ENCODE measurements at regions not wholly inside any gene's neighbourhood (a gene's known extent, or its start where the extent isn't known, plus 50 kb on each side); places are given as distances from the start of the nearest gene placed in this dataset.

DNA sequence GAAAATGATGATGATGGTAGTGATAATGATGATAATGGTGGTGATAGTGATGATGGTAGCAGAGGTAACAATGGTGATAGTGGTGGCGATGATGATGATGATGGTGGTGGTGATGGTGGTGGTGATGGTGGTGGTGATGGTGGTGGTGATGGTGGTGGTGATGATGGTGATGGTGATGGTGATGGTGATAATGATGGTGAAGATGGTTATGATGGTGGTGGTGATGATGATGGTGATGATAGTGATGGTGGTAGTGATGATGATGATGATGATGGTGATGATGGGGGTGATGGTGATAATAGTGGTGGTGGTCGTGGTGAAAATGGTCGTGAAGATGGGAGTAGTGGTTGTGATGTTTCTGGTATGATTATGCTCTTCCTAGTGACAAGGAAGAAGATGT is 581.8 kb downstream of the HS3ST4 start:
- H3K4me1 ChIP-seq (ENCODE audit: control insufficient read depth, extremely low read depth, insufficient read depth, low read length) = no peaks in the 10 kb centered on the region
- no peaks in the 10 kb centered on the region for H3K36me3 ChIP-seq (ENCODE audit: control insufficient read depth in 2 of 2, extremely low read depth in 1 of 2, insufficient read depth in 2 of 2, low read length in 2 of 2)
- no peaks in the 10 kb centered on the region for H3K9me1 ChIP-seq (ENCODE audit: control insufficient read depth, extremely low read depth, insufficient read depth, low read length)
- no peak overlapping the region for H3K4me3 ChIP-seq (ENCODE audit: control insufficient read depth in 2 of 3, extremely low read depth in 1 of 3, insufficient read depth in 2 of 3, low read depth in 1 of 3, low read length in 3 of 3)
- DNase-seq (ENCODE audit: low read depth, low spot score) = no peak
- peaks cover 11% of the 10 kb centered on the region for H3K9me3 ChIP-seq (ENCODE audit: control insufficient read depth, low read depth, low read length)
- H2AFZ ChIP-seq (ENCODE audit: control insufficient read depth, low read length) = no peak overlapping the region
- no peak for TF ChIP-seq EZH2 (IDR thresholded peaks at IDR 0.05; ENCODE audit: low read length)
- TF ChIP-seq, protein P1, sequence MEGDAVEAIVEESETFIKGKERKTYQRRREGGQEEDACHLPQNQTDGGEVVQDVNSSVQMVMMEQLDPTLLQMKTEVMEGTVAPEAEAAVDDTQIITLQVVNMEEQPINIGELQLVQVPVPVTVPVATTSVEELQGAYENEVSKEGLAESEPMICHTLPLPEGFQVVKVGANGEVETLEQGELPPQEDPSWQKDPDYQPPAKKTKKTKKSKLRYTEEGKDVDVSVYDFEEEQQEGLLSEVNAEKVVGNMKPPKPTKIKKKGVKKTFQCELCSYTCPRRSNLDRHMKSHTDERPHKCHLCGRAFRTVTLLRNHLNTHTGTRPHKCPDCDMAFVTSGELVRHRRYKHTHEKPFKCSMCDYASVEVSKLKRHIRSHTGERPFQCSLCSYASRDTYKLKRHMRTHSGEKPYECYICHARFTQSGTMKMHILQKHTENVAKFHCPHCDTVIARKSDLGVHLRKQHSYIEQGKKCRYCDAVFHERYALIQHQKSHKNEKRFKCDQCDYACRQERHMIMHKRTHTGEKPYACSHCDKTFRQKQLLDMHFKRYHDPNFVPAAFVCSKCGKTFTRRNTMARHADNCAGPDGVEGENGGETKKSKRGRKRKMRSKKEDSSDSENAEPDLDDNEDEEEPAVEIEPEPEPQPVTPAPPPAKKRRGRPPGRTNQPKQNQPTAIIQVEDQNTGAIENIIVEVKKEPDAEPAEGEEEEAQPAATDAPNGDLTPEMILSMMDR (optimal IDR thresholded peaks at IDR 0.05 in 1 of 3, IDR thresholded peaks at IDR 0.05 in 1 of 3, conservative IDR thresholded peaks at IDR 0.05 in 1 of 3; ENCODE audit: extremely low read depth in 1 of 3, insufficient read depth in 2 of 3, low read length in 3 of 3) = no peak
- dilution Hi-C loops (cut with MboI; ENCODE audit: extremely low pct_ligation_motif_present, low sequenced_read_pairs) = no loop called here
- no peak overlapping the region for H3K9ac ChIP-seq (ENCODE audit: control insufficient read depth, extremely low read depth, insufficient read depth, low read length)
- H3K79me2 ChIP-seq (ENCODE audit: control insufficient read depth, insufficient read depth, low read length) = no peaks in the 10 kb centered on the region
- no peaks in the 10 kb centered on the region for H4K20me1 ChIP-seq (ENCODE audit: control insufficient read depth, extremely low read depth, insufficient read depth, low read length)
- FAIRE-seq = no peak
- H3K27ac ChIP-seq (ENCODE audit: control insufficient read depth, insufficient read depth, low read length) = no peak overlapping the region
- H3K27me3 ChIP-seq (ENCODE audit: control insufficient read depth, extremely low read depth, insufficient read depth, low read length) = no peaks in the 10 kb centered on the region
- no peak overlapping the region for H3K4me2 ChIP-seq (ENCODE audit: control insufficient read depth, extremely low read depth, insufficient read depth, low read depth, low read length)

DNA sequence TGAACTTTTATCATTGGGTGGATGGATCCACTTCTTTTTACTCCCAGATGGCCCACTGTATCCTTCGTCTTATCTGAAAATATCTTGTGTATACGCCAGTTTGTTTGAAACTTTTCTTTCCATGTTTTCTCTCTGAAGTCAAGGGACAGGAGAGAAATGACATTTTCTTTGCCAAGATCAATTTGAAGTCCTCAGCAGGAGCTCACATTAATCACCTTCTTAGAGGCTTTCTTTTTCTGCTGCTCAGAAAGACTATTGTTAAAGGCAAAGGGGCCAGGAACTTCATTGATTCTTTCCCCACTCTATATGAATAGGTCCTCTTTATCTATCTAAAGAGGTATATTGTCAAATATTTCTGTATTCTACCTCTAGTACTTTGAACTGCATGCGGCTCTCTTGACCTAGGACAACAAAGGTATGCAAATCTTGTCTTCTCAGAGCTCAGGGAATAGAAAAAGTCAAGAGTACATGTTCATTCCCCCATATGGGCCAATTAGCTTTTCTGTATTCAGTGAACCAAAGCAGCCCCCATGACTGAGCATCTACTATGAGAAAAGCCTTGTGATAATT is 583.3 kb downstream of the HS3ST4 start:
- H3K9me3 ChIP-seq (ENCODE audit: control insufficient read depth, low read depth, low read length) = peaks cover 10% of the 10 kb centered on the region
- no peaks in the 10 kb centered on the region for H3K9me1 ChIP-seq (ENCODE audit: control insufficient read depth, extremely low read depth, insufficient read depth, low read length)
- no peak overlapping the region for H3K27ac ChIP-seq (ENCODE audit: control insufficient read depth, insufficient read depth, low read length)
- dilution Hi-C loops (cut with MboI; ENCODE audit: extremely low pct_ligation_motif_present, low sequenced_read_pairs) = no loop called here
- no peaks in the 10 kb centered on the region for H3K27me3 ChIP-seq (ENCODE audit: control insufficient read depth, extremely low read depth, insufficient read depth, low read length)
- no peaks in the 10 kb centered on the region for H3K36me3 ChIP-seq (ENCODE audit: control insufficient read depth in 2 of 2, extremely low read depth in 1 of 2, insufficient read depth in 2 of 2, low read length in 2 of 2)
- no peak overlapping the region for H3K9ac ChIP-seq (ENCODE audit: control insufficient read depth, extremely low read depth, insufficient read depth, low read length)
- H3K4me3 ChIP-seq (ENCODE audit: control insufficient read depth in 2 of 3, extremely low read depth in 1 of 3, insufficient read depth in 2 of 3, low read depth in 1 of 3, low read length in 3 of 3) = no peak overlapping the region
- DNase-seq (ENCODE audit: low read depth, low spot score) (no peak), FAIRE-seq (no peak)
- no peaks in the 10 kb centered on the region for H3K79me2 ChIP-seq (ENCODE audit: control insufficient read depth, insufficient read depth, low read length)
- no peak overlapping the region for H3K4me2 ChIP-seq (ENCODE audit: control insufficient read depth, extremely low read depth, insufficient read depth, low read depth, low read length)
- H4K20me1 ChIP-seq (ENCODE audit: control insufficient read depth, extremely low read depth, insufficient read depth, low read length) = no peaks in the 10 kb centered on the region
- H2AFZ ChIP-seq (ENCODE audit: control insufficient read depth, low read length) = no peak overlapping the region
- no peak for TF ChIP-seq EZH2 (IDR thresholded peaks at IDR 0.05; ENCODE audit: low read length)
- TF ChIP-seq, protein P1 (optimal IDR thresholded peaks at IDR 0.05 in 1 of 3, IDR thresholded peaks at IDR 0.05 in 1 of 3, conservative IDR thresholded peaks at IDR 0.05 in 1 of 3; ENCODE audit: extremely low read depth in 1 of 3, insufficient read depth in 2 of 3, low read length in 3 of 3) = no peak
- no peaks in the 10 kb centered on the region for H3K4me1 ChIP-seq (ENCODE audit: control insufficient read depth, extremely low read depth, insufficient read depth, low read length)
